ENCODE measurements at regions not wholly inside any gene's neighbourhood (a gene's known extent, or its start where the extent isn't known, plus 50 kb on each side); places are given as distances from the start of the nearest gene placed in this dataset.

DNA sequence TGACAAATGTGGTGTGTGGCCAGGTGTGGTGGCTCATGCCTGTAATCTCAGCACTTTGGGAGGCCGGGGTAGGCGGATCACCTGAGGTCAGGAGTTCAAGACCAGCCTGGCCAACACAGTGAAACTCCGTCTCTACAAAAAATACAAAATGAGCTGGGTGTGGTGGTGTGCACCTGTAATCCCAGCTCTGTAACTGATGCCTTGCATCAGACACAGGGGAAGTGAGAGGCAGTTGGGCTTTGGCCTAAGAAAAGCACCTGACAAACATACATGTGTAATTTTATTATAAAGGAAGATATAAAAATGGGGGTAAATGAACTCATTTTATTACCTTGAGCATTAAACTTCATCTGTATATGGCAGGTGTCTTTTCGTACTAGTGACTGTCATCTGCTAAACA lies 66.7 kb upstream of the FAM136A start:
- TF ChIP-seq, protein P1, sequence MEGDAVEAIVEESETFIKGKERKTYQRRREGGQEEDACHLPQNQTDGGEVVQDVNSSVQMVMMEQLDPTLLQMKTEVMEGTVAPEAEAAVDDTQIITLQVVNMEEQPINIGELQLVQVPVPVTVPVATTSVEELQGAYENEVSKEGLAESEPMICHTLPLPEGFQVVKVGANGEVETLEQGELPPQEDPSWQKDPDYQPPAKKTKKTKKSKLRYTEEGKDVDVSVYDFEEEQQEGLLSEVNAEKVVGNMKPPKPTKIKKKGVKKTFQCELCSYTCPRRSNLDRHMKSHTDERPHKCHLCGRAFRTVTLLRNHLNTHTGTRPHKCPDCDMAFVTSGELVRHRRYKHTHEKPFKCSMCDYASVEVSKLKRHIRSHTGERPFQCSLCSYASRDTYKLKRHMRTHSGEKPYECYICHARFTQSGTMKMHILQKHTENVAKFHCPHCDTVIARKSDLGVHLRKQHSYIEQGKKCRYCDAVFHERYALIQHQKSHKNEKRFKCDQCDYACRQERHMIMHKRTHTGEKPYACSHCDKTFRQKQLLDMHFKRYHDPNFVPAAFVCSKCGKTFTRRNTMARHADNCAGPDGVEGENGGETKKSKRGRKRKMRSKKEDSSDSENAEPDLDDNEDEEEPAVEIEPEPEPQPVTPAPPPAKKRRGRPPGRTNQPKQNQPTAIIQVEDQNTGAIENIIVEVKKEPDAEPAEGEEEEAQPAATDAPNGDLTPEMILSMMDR (IDR thresholded peaks at IDR 0.05): no peak
- no peak for DNase-seq (ENCODE audit: low spot score)
- Mint-ChIP-seq H3K36me3 (ENCODE audit: low read depth) (no peaks in the 10 kb centered on the region), H3K4me1 (ENCODE audit: low read depth) (peaks cover 5% of the 10 kb centered on the region), H3K27ac (ENCODE audit: unreplicated experiment) (no peak overlapping the region), H3K9me3 (ENCODE audit: low read depth) (peaks cover 17% of the 10 kb centered on the region), H3K4me3 (ENCODE audit: unreplicated experiment) (no peak overlapping the region), H3K27me3 (ENCODE audit: low read depth) (no peaks in the 10 kb centered on the region)

DNA sequence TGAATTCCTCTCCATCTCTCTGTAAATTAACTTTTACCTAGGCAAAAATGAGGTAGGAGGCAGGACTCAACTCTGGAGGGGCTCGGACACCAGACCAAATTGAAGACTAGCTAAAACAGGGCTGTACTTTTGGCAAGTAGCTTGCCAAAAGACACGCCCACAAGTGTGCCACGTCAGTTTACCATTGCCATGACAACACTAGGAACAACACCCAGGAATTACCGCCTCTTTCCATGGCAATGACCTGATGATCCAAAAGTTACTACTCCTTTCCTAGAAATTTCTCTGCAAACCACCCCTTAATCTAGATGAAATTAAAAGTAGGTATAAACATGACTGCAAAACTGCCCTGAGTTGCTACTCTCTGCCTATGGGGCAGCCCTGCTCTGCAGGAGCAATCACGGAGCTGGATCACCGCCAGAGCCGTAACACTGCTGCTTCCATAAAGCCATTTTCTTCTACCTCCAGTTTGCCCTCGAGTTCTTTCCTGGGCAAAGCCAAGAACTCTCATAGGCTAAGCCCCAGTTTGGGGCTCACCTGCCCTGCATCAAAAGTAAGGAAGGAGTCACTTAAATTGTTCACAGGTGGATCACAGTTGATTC lies 66.0 kb upstream of the FAM136A start:
- Mint-ChIP-seq H3K9me3 (ENCODE audit: low read depth) (peaks cover 12% of the 10 kb centered on the region), H3K27me3 (ENCODE audit: low read depth) (no peaks in the 10 kb centered on the region), H3K4me3 (ENCODE audit: unreplicated experiment) (no peak overlapping the region), H3K4me1 (ENCODE audit: low read depth) (peaks cover 5% of the 10 kb centered on the region), H3K36me3 (ENCODE audit: low read depth) (no peaks in the 10 kb centered on the region), H3K27ac (ENCODE audit: unreplicated experiment) (no peak overlapping the region)
- DNase-seq (ENCODE audit: low spot score): no peak
- TF ChIP-seq, protein P1 (IDR thresholded peaks at IDR 0.05): no peak

DNA sequence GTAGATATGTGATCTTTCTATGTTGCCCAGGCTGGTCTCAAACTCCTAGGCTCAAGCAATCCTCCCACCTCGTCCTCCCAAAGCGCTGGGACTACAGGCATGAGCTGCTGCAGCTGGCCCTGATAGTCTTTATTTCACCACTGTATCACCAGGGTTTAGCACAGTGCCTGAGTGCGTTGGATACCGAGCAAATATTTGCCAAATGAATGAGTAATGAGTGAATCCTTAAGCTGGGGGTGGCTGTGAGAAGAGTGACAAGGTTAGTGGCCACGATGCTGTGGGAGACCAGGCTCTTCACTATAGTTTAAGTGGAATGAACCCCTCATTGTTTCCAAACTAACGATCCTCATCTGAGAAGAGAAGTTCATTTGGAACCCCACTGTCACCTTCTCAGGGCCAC lies 60.8 kb upstream of the FAM136A start:
- Mint-ChIP-seq H3K27ac (ENCODE audit: unreplicated experiment) (no peak overlapping the region), H3K4me1 (ENCODE audit: low read depth) (peaks cover 4% of the 10 kb centered on the region), H3K36me3 (ENCODE audit: low read depth) (no peaks in the 10 kb centered on the region), H3K4me3 (ENCODE audit: unreplicated experiment) (no peak overlapping the region), H3K9me3 (ENCODE audit: low read depth) (no peaks in the 10 kb centered on the region), H3K27me3 (ENCODE audit: low read depth) (no peaks in the 10 kb centered on the region)
- TF ChIP-seq, protein P1 (IDR thresholded peaks at IDR 0.05): no peak
- DNase-seq (ENCODE audit: low spot score): no peak

DNA sequence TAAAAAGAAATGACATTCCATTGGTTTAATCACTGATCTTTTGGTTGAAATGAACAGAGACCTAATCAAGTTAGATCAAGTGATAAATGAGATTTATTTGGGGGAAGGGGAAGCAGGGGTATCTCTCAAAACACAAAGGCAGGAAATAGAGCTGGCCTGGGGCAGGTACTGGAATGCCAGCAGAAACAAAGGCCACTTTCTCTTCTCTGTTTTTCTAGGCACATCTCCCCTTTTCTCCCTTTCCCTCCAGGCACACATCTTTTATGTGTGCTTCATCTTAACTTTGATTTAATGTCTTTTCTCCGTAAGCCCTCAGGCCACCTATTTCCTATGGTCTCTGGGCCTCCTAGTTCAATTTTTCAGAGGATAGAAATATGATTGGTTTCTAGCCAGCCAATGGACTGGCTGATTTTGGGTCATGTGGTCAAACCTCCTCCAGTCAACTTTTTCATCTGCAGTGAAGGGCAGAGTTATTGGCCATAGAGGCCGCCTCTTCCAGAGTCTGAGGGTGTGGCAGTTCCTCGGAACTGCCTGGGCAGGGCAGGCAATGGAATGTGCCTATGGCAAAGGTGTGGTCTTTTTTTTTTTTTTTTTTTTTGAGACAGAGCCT lies 58.9 kb upstream of the FAM136A start:
- Mint-ChIP-seq H3K27ac (ENCODE audit: unreplicated experiment) (no peak overlapping the region), H3K27me3 (ENCODE audit: low read depth) (no peaks in the 10 kb centered on the region), H3K4me3 (ENCODE audit: unreplicated experiment) (no peak overlapping the region), H3K9me3 (ENCODE audit: low read depth) (peaks cover 2% of the 10 kb centered on the region), H3K4me1 (ENCODE audit: low read depth) (peaks cover 8% of the 10 kb centered on the region), H3K36me3 (ENCODE audit: low read depth) (no peaks in the 10 kb centered on the region)
- DNase-seq (ENCODE audit: low spot score): no peak
- TF ChIP-seq, protein P1 (IDR thresholded peaks at IDR 0.05): no peak

DNA sequence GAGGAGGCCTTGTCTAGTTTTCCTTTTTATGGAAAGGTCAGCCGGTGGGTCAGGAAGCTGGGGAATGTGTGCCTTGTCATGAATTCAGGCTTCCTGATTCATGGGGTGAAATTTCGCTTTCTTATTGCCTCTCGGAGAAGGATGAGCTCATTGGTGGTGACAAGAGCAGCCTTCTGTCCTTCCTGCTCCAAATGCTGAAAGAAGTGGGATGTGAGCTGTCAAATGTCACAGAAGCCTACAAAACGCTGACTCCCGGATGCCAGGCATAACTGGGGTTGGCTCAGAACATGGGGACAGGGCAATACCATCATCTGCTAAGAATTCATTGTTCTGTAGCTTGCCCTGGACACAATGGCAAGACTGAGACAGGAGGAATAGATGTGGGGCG lies 55.8 kb upstream of the FAM136A start:
- Mint-ChIP-seq H3K27ac (ENCODE audit: unreplicated experiment) (no peak overlapping the region), H3K4me1 (ENCODE audit: low read depth) (peaks cover 8% of the 10 kb centered on the region), H3K9me3 (ENCODE audit: low read depth) (peaks cover 2% of the 10 kb centered on the region), H3K27me3 (ENCODE audit: low read depth) (peaks cover 4% of the 10 kb centered on the region), H3K36me3 (ENCODE audit: low read depth) (no peaks in the 10 kb centered on the region), H3K4me3 (ENCODE audit: unreplicated experiment) (no peak overlapping the region)
- TF ChIP-seq, protein P1 (IDR thresholded peaks at IDR 0.05): no peak
- DNase-seq (ENCODE audit: low spot score): no peak

Measured in chondrocyte (in vitro differentiated cells).